GM18861 (cell line): ENCODE measurements at regions not wholly inside any gene's neighbourhood (a gene's known extent, or its start where the extent isn't known, plus 50 kb on each side); places are given as distances from the start of the nearest gene placed in this dataset.
"Not testable (repeated sequence)": the region's sequence is repeated elsewhere in the genome, so short reads cannot be mapped to it uniquely, and the experiment has no call there.

Experiments used
- ATAC-seq: cut with Tn5 transposase; IDR thresholded peaks from one replicate; pipeline ENCODE4 v1.9.1; 2021; ENCODE audit not compliant: unreplicated experiment

DNA sequence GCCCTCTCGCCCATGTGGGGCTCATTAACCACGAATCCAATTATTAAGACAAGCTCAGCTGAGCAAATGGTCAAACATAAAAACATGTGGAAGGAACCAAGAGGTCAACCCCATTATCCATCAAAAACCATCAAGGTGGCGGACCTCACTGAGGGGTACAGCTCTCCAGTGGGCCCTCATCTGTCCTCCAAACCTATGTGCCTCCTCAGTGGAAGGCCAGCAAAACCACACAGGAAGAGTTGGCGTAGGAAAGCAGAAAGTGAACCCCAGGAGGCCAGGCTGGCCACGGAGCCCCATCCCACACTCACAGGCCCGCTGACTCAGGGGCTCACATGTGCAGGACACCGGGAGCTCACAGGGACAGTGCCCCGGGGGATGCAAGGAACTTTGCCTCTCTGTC is 66.5 kb upstream of the CLEC6A start:
- ATAC-seq = not testable (repeated sequence)

DNA sequence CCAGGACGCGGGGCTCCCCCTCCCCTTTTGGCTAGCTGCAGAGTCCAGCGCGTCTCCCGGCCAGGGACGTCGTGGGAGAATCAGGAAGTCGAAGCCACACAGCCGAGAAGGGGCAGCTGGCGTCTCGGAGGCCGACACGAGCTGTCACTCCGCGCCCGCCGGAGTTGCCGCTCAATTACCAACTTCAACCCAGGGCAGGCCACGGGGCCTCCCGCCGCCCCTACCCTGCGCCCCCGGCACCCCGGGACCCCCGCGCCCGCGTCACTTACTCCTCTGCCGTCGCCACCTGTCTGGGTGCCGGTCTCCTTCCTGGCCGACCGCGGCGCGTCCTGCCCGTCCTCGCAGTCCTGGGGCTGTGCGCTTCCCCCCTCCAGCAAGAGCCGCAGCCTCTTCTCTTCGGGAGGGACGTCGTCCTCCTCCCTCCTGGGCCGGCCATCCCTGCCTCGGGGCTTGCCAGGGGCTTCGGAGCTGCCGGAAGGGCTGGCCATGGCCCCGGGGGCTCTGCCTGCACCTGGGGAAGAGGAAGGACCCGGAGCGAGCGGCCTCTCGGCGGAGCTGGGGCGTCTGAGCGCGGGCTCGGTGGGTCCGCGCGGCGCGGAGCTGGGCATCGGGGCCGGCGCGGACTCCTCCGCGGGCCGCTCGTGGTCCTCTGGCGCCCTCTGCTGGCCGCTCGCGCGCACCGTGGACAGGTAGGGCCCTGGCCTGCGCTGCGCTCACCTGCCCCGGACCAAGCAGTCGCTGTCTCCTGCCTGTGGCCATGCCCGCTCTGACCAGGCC is 65.6 kb upstream of the CLEC6A start:
- peak; percentile 40 for ATAC-seq

DNA sequence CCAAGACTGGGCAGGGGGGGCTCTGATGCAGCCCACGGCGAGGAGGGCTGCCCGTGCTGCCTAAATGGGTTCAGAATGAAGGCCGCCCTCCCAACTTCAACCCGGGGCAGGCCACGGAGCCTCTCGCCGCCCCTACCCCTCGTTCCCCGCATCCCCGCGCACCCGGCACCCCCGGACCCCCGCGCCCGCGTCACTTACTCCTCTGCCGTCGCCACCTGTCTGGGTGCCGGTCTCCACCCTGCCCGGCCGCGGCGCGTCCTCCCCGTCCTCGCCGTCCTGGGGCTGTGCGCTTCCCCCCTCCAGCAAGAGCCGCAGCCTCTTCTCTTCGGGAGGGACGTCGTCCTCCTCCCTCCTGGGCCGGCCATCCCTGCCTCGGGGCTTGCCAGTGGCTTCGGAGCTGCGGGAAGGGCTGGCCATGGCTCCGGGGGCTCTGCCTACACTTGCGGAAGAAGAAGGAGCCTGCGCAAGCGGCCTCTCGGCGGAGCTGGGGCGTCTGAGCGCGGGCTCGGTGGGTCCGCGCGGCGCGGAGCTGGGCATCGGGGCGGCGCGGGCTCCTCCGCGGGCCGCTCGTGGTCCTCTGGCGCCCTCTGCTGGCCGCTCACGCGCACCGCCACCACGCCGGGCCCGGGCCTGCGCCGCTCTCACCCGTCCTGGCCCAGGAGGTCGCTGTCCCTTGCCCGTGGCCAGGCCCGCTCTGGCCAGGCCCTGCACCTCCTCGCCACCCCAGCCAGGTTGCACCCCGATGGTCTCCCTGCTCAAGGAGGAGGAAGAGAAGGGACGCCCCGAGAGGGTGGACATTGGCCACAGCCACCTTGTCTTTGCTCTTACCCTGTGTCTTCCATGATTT is 59.3 kb upstream of the CLEC6A start:
- ATAC-seq = not testable (repeated sequence)

DNA sequence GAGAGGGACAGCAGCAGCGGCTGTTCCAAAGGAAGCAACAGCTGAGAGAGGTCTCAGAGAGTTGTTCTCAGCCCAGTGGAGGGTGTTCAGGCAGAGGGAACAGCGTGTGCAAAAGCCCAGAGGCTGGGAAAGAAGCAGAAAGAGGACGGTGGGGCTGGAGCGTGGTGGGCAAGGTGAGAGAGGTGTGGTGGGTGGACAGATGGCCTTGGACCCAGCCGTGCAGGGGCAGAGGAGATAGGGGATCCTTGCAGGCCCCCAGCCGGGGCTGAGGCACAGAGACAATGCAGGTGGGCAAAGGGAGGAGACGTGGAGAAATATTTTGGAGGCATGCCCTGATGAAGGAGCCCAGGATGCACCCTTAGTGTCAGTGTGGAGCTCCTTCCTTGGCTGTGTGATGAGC is 58.4 kb upstream of the CLEC6A start:
- ATAC-seq = not testable (repeated sequence)

GRCh38 chr12:8399496-8400034 is 56.2 kb upstream of the CLEC6A start:
- ATAC-seq = not testable (repeated sequence)

DNA sequence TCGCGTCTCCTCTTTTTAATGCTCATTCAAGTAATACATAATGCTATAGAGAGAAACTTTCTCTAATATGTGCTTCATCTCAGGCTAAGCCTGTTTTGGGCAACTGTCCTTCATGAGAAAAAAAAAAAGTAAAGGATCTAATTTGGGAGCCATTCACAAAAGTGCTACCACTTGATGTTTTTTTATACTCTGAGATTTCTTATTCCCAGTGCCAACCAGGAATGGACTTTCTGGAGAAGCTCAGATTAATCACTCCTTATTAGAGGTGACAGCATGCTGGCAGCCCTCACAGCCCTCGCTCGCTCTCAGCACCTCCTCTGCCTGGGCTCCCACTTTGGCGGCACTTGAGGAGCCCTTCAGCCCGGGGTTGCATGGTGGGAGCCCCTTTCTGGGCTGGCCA is 51.9 kb upstream of the CLEC6A start:
- ATAC-seq = not testable (repeated sequence)

DNA sequence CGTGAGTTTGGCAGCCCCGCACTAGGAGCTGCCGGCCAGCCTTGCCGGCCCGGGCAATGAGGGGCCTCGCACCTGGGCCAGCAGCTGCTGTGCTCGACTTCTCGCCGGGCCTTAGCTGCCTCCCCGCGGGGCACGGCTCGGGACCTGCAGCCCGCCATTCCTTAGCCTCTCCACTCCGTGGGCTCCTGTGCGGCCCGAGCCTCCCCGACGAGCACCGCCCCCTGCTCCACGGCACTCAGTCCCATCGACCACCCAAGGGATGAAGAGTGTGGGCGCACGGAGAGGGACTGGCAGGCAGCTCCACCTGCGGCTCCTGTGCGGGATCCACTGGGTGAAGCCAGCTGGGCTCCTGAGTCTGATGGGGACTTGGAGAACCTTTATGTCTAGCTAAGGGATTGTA is 51.4 kb upstream of the CLEC6A start:
- ATAC-seq = not testable (repeated sequence)
